HG03280 (cell line): ENCODE measurements at regions not wholly inside any gene's neighbourhood (a gene's known extent, or its start where the extent isn't known, plus 50 kb on each side); places are given as distances from the start of the nearest gene placed in this dataset.
"Not testable (repeated sequence)": the region's sequence is repeated elsewhere in the genome, so short reads cannot be mapped to it uniquely, and the experiment has no call there.

ENCODE experiments used
- ATAC-seq: cut with Tn5 transposase; IDR thresholded peaks from one replicate; pipeline ENCODE4 v1.9.1; 2021; ENCODE audit warnings: mild to moderate bottlenecking, moderate library complexity; ENCODE audit not compliant: unreplicated experiment

DNA sequence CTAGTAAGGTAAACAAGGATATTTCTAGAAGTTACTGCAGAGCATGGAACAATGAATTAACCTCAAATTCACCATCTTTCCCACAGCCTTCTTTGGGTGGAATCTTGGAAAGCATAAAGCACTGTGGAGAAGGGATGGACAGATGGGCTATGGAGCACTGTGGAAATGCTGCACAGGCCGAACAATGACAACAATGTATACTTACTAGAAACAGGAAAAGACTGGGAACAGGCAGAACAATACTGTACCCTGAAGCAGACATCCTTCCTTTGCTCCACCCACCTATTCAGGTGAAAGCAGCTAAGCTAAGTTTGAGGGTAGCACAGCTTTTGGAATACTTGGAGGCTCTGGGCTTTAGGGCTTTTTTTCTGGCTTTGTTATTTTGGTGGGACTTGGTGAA, 250.6 kb upstream of the KLF8 start:
- ATAC-seq, result no peak

DNA sequence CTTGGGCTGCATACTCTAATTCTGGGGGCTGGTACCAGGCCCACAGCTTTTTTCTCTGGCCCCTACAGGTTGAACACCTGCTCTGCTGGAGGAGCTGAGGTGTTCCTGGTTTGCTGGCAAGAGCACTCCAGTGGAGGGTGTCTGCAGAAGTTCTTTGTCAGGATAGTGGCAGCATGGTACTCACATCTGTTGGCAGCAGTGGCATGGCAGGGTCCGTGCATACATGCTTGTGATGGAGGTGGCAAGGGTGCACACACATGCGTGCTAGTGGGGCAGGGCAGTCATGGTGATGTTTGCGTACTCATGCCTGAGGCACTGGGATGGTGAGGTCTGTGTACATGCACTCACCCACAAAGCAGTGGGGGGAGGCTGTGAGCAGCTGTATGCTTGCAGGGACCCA, 235.5 kb upstream of the KLF8 start:
- ATAC-seq, result no peak

DNA sequence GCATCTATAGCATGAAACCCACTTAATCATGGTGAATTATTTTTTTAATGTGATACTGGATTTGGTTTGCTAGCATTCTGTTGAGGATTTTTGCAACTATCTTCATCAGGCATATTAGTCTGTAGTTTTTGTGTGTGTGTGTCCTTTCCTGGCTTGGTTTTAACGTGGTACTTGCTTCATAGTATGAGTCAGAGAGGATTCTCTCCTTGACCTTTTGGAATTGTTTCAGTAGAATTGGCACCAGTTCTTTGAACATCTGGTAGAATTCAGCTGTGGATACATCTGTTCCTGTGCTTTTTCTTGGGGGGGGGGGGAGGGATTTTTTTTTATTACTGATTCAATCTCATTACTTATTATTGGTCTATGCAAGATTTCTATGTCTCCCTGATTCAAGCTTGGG, 232.0 kb upstream of the KLF8 start:
- ATAC-seq, result no peak

DNA sequence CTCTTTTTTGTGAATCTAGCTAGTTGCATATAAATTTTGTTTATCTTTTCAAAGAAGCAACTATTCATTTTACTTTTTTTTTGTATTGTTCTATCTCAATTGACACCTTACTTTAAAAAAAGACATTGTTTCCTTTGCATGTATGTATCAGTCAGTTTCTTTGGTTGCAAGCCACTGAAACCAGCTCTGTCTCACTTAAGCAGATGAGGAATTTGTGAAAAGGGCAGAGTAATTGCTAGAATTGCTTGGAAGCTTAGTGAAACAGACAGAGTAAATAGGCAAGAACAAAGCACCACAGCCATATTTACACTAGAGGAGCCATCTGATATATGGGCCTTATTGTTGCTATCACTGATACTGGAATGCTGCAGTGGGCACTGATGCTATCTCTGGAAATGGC, 231.4 kb upstream of the KLF8 start:
- no peak for ATAC-seq

DNA sequence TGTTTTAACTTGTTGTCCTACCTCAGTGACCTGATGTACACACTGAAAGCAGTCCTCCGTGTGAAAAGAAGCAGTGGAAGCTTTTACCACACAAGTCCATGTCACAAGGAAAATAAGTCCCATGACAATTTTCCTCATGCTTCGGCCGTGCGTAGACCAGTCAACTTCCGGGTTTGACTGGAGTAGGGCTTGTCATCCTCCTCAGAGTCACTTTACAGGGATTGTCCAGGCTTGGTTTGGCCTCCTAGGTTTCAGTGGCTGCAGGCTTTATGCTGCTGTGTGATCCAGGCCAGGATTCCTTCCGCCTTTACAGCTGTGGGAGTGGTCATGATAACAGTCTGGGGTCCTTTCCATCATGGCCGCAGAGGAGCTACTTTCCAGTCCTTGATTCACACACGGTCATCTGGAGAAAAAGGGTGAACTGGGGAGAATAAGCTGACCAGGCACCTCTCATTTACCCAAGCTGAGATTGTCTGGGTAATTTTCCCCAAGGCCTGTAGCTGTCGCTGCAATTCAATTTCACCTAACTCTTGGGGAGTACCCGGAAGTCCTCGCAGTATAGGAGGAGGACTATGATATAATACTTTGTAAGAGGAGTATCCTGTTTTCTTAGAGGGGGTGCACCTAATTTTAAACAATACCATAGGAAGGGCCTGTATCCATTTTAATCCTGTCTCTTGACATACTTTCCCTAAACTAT, 206.1 kb upstream of the KLF8 start:
- ATAC-seq, result no peak

DNA sequence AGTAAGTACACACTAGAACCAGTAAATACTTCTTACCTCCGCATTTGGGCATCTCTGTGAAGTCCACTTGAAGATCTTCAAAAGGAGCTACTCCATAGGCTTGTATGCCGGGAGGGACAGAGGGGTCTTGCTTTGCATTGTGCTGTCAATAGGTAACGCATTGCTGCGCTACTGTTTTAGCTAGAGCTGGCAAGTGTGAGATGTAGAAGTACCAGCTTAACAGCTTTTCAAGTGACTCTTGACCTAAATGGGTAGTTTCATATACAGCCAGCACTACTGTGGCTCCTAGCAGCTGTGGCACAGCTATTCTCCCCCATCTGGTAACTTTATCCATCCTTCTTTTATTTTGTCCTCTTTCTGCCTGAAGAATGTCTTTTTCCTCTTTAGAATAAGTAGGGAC, 205.3 kb upstream of the KLF8 start:
- no peak for ATAC-seq

DNA sequence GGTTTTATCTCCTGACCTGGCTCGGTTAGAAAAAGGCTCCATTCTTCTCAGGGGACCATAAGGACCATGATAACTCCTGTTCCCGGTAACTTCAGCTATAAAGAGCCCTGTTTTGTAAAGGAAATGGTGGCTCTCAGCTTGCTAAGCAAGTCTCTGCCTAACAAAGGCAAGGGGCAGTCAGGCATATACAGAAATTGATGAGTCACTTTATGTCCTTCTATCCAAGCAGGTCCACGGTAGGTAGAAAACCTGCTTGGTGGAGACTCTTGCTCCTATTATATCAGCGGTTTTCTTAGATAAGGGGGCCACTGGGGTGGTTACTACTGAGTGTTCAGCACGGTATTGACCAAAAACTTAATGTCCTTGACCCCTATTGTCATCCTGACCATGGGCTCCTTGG, 203.0 kb upstream of the KLF8 start:
- ATAC-seq, result no peak

DNA sequence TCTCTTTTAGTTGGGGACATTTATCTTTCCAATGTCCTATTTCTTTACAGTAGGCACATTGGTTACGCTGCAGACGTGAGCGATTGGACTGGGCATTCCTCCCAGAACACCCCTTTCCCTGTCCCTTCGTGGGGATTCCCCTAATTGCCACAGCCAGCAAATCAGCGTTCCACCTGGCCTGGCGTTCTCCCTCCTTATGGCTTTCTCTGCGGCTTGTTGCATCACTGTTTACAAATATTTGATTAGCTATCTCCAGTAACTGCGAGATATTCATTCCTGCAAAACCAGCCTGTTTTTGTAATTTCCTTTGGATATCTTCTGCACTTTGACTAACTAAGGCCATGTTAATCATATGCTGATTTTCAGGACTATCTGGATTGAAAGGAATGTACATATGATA, 202.5 kb upstream of the KLF8 start:
- no peak for ATAC-seq

DNA sequence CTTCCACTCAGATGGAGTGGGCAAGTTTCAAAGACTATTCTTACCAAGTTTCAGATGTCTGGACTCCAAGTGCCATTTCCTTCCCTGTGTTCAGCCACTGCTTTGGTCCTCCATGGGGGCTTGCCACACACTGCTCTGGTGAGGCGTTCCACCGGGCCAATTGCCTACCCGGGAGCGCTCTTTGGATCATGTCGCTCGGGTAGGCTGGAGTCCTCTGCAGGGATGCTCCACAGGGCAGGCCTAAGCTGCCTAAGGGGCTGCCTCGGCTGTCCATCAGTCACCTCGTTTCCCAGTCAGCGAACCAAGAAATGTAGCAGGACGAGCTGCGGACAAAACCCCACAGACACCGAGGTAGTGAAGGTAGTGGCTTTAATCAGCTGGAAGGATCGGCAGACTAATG, 200.7 kb upstream of the KLF8 start:
- ATAC-seq, result no peak

DNA sequence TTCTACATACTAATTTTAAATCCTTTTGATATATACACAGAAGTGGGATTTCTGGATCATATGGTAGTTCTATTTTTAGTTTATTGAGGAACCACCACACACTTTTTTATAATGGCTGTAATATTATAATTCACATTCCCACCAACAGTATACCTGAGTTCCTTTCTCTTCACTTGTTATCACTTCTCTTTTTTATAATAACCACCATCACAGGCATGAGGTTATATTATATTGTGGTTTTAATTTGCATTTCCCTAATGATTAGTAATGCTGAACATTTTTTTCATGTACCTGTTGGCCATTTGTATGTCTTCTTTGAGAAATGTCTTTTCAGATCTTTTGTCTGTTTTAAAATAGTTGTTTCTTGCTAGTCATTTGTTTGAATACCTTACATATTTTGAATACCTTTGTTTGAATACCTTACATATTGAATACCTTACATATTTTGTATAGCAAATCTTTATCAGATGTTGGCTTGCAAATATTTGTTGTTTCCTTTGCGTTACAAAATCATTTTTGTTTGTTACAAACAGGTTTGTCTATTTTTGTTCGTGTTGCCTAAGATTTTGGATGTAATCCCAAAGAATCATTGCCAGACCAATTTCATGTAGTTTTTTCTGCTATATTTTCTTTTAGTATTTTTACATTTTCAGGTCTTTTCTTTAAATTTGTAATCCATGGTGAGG, 198.5 kb upstream of the KLF8 start:
- ATAC-seq, result no peak

DNA sequence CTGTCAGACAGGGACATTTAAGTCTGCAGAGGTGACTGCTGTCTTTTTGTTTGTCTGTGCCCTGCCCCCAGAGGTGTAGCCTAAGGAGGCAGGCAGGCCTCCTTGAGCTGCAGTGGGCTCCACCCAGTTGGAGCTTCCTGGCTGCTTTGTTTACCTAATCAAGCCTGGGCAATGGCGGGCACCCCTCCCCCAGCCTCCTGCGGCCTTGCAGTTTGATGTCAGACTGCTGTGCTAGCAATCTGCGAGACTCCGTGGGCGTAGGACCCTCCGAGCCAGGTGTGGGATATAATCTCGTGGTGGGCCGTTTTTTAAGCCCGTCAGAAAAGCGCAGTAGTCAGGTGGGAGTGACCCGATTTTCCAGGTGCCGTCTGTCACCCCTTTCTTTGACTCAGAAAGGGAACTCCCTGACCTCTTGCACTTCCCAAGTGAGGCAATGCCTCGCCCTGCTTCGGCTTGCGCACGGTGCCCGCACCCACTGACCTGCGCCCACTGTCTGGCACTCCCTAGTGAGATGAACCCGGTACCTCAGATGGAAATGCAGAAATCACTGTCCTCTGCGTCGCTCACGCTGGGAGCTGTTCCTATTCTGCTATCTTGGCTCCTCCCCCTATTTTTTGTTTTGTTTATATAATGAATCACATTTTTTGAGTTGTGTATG, 179.4 kb upstream of the KLF8 start:
- ATAC-seq, result not testable (repeated sequence)

DNA sequence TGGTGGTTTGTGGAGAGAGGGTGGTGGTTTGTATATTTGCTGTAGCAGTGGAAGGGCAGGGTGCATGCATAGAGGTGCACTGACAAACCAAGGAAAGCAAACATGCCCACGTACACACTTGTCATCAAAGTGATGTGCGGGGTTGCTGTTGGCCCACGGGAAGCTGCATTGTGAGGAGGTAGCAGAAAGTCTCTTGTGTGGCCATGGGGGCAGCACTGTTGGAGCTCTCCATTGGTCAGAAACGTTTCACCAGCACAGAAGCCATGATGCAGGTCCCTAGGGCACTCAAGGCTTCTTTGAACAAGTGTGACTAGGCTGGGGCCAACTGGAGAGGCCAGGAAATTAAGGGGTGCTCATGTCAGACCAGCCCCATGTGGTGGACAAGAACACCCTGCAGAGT, 174.8 kb upstream of the KLF8 start:
- ATAC-seq, result no peak

DNA sequence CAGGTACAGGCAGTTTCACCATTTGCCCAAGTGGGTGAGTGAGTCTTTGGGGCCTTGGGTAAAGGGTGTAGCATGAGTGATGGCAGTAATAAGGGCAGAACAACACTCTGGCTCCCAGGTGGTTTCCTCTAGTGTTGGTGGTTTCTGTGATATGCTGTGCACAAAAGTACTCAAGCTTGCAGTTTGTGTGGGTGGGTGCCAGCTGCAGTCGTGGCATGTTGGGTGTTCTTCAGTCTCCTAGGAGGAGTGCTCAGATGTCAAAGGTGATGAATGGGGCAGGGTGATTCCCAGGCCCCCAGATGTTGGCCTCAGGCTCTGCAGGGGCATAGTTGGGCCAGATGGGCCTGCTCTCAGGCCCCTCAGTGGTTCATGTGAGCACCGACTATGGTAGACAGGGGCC, 166.1 kb upstream of the KLF8 start:
- ATAC-seq, result peak; percentile 59

DNA sequence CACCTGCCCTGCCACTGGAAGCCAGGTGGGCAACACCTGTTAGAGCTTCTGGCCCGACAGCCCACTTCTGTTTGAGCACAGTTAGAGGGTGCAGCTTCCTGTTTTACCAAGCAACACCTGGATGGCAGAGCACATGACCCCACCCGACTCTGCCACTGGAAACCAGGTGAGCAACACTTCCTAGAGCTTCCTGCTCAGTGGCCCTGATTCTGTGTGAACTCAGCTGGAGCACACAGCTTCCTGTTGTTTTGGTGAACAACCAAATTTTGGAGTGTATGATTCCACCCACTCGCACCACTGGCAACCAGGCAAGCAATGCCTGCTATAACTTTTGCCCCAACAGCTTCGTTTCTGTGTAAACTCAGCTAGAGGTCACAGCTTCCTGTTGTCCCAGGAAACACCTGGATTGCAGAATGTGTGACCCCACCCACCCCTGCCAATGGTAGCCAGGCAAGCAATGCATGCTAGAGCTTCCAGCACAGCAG, 163.8 kb upstream of the KLF8 start:
- no peak for ATAC-seq

DNA sequence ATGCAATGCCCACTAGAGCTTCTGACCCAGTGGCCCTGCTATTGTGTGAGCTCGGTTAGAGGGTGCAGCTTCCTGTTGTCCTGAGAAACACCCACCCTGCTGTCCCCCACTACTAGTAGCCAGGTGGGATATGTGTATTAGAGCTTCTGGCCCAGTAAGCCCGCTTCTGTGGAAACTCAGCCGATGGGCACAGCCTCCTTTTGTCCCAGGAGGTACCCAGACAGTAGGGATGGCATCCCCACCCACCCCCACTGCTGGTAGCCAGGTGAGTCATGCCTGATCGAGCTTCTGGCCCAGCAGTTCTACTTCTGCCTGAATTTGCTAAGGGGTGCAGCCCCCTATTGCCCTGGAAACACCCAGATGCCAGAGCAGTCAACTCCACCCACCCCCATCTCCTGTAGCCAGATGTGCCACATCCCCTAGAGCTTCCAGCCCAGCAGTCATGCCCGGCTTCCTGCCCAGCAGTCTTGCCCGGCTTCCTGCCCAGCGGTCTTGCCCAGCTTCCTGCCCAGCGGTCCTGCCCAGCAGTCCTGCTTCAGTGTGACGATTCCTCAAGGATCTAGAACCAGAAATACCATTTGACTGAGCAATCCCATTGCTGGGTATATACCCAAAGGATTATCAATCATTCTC, 162.7 kb upstream of the KLF8 start:
- no peak for ATAC-seq

DNA sequence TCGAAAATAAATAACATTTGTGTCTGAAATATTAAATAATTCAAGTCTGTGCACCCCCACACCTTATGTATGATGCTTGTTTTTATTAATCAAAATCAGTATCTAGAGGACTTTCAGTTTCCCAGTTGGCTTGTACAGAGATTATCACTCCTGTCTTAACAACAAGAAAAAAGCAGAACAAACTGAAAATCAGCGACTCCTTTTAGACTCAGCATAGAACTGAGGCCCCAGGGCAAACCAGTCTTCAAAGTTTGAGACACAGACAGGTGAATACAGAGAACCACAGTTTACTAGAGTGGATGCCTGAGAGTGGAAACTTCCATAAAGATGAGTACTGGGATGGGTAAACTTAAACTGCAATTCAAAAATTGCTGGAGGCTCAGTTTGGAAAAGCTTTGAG, 142.8 kb upstream of the KLF8 start:
- no peak for ATAC-seq

DNA sequence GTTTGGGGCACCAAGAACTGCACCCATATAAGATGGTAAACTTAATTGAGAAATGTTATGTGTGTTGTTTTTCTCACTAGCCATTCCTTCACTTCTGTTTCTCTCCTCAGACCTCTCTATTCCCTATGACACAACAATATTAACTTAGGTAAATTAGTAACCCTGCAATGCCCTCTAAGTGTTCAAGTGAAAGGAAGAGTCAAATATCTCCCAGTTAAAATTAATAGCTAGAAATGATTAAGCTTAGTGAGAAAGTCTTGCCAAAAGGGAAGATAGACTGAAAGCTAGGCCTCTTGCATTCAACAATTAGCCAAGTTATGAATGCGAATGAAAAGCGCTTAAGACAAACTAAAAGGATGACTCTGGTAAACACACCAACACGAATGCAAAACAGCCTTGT, 132.9 kb upstream of the KLF8 start:
- no peak for ATAC-seq

DNA sequence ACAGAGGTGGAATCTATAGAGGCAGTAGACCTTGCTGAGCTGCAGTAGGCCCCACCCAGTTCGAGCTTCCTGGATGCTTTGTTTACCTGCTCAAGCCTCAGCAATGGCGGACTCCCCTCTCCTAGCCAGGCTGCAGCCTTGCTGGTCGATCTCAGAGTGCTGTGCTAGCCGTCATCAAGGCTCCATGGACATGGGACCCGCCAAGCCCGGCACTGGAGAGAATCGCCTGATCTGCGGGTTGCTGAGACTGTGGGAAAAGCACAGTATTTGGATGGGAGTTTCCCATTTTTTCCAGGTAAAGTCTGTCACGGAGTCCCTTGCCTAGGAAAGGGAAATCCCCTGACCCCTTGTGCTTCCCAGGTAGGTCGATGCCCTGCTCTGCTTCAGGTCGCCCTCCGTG, 124.8 kb upstream of the KLF8 start:
- no peak for ATAC-seq

DNA sequence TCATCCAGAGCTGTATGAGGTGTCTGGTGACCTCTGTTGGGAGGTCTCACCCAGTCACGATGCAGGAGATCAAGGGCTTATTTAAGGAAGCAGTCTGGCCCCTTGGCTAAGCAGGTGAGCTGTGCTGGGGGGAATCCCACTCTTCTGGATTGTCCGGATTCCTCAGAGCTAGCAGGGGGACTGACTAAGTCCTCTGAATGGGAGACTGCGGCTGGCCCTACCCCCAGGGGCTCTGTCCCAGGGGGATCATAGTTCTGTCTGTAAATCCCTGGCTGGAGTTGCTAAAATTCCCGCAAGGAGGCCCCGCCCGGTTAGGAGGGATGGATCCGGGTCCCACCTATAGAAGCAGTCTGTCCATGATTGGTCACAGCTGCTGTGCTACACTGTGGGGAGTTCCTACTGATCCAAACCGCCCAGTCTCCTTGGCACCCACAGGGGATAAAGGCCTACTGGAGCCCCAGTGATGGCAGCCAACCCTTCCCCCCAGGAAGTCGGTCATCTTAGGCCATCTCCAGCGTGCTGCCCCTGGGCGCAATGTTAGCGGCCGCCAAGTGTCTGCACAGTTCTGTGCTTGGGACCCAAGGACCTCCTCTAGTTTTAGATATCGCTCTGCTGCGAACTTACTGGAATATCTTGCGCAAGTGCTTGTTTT, 118.2 kb upstream of the KLF8 start:
- no peak for ATAC-seq

DNA sequence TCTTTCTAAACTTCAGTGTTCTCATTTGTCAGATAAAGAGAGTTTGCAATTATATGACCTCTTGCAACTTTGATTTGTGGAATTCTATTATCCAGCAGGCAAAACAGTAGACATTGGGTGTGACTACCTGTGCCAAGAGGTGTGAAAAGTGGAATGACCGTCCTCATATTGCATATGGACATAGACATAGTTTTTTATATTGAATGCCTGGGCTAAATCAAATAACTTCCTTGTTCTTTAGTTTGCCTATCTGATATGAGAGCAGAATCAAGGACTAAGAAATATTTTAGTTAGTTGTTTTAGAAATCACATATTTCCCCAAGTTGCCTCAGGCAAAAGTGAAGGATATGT, 117.7 kb upstream of the KLF8 start:
- no peak for ATAC-seq

DNA sequence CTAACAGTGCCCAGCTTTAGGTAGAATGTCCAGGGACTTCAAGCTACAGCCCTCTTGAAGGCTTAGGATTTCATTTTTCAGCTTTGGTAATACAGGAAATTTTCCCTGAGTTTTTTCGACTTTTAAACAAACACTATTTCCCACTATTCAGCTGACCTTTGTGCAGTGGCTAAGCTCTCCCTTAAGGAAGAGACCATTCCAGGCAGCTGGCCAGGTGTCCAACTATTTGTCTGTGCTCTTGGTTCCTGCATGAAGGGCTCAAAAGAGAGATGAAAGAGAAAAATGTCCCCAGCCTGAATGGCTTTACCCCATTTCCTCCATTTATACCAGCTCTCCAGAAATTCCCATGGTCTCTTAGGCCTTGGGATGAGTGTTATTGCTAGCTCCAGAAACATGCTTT, 111.9 kb upstream of the KLF8 start:
- no peak for ATAC-seq
